ENCODE measurements at regions not wholly inside any gene's neighbourhood (a gene's known extent, or its start where the extent isn't known, plus 50 kb on each side); places are given as distances from the start of the nearest gene placed in this dataset.

DNA sequence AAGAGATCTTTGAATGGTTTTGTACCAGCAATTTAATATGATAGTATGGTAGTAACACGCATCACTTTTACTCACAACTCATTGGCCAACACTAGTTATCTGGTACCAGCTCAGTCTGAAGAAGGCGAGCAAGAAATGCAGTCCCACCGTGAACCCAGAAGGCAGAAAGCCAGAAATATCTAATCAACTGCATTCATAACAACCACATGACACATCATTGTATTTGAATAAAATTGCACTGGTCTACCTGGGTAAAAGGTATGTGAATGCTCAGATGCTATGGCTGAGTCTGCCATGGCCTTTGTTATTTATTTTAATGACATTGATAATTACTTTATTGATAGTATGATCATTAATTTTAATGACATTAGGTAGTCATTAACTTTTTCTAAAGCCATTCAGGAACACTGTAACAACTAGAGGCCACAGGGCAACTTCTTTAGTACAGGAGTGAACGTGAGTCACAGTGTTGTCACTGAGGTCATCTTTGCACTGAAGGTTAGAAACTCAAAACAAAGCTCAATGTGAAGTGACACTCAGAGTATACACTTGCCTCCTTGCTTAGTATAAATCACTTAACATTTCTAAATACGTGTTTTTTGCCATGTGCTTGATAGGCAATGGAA, 475.6 kb upstream of the TNP1 start:
- TF ChIP-seq POLR2A (IDR thresholded peaks at IDR 0.05; ENCODE audit: low read length) (no peak), GATA1 (IDR thresholded peaks at IDR 0.05; ENCODE audit: low read depth, low read length) (no peak)
